Peyer's patch (tissue), 4 donors: ENCODE measurements at regions not wholly inside any gene's neighbourhood (a gene's known extent, or its start where the extent isn't known, plus 50 kb on each side); places are given as distances from the start of the nearest gene placed in this dataset.
A peak's percentile ranks its signal among the peaks of the same experiment; 100 is the strongest.
"Not testable (repeated sequence)": the region's sequence is repeated elsewhere in the genome, so short reads cannot be mapped to it uniquely, and the experiment has no call there.

ENCODE experiments used
- DNase-seq, 3 donors: peaks; one replicate each; pipeline ENCODE4 v3.0.0-alpha.2; 2017 to 2019
- H3K27ac ChIP-seq, 4 donors: fragments of 200-600 bp; sonication (generic); one replicate each; pipeline ENCODE4 v1.5.1; 2016 to 2019
- H3K27me3 ChIP-seq, 2 donors: fragments of 200-600 bp; sonication (generic); one replicate each; pipeline ENCODE4 v1.5.1; 2019
- H3K36me3 ChIP-seq, 3 donors: fragments of 200-600 bp; sonication (generic); one replicate each; pipeline ENCODE4 v1.5.1; 2016 to 2019
- H3K4me1 ChIP-seq, 4 donors: fragments of 200-600 bp; sonication (generic); one replicate each; pipeline ENCODE4 v1.5.1; 2016 to 2019
- H3K4me3 ChIP-seq, 4 donors: fragments of 200-600 bp; sonication (generic); 1 replicate in 3 of 4; 2 replicates in 1 of 4; pipeline ENCODE4 v1.5.1; 2016 to 2019; ENCODE audit warnings: mild to moderate bottlenecking in 1 of 4
- H3K9me3 ChIP-seq, 4 donors: fragments of 200-600 bp; sonication (generic); one replicate each; pipeline ENCODE4 v1.5.1; 2016 to 2019; ENCODE audit warnings: mild to moderate bottlenecking in 1 of 4
- CTCF ChIP-seq, 6 experiments: fragments of 450-650 bp in 4 of 6; fragments of 200-600 bp in 2 of 6; sonication (generic) in 1 of 6; IDR thresholded peaks; one replicate each; pipeline ENCODE4 v1.5.1; 2017 to 2019; ENCODE audit warnings: antibody characterized with exemption in 6 of 6, mild to moderate bottlenecking in 3 of 6, moderate library complexity in 1 of 6
- POLR2A ChIP-seq, 2 donors: fragments of 450-650 bp; IDR thresholded peaks; one replicate each; pipeline ENCODE4 v1.5.1; 2017; ENCODE audit warnings: antibody characterized with exemption in 2 of 2, mild to moderate bottlenecking in 2 of 2, moderate library complexity in 2 of 2

- TF ChIP-seq CTCF (IDR thresholded peaks at IDR 0.05) (no peak), POLR2A (IDR thresholded peaks at IDR 0.05) (no peak)
- no peaks in the 10 kb centered on the region for H3K27me3 ChIP-seq
- no peaks in the 10 kb centered on the region for H3K9me3 ChIP-seq
- DNase-seq: no peak
- peaks cover 0 to 4% (median 2%) of the 10 kb centered on the region in 4 donors for H3K4me1 ChIP-seq
- H3K36me3 ChIP-seq: no peaks in the 10 kb centered on the region
- no peak overlapping the region for H3K4me3 ChIP-seq
- peak overlapping the region in 1 of 4 donors; percentile 3 for H3K27ac ChIP-seq
Measured at GRCh38 chr12:4141348-4142270, 132.0 kb upstream of the CCND2 start.

- no peak overlapping the region for H3K27ac ChIP-seq
- no peak for TF ChIP-seq CTCF (IDR thresholded peaks at IDR 0.05)
- no peak for TF ChIP-seq POLR2A (IDR thresholded peaks at IDR 0.05)
- no peaks in the 10 kb centered on the region for H3K9me3 ChIP-seq
- H3K4me3 ChIP-seq: no peak overlapping the region
- no peak for DNase-seq
- no peaks in the 10 kb centered on the region for H3K27me3 ChIP-seq
- no peaks in the 10 kb centered on the region for H3K36me3 ChIP-seq
- peaks cover 0 to 4% (median 2%) of the 10 kb centered on the region in 4 donors for H3K4me1 ChIP-seq
Measured at GRCh38 chr12:4140581-4141301, 132.8 kb upstream of the CCND2 start.

GRCh38 chr12:4139191-4139590 is 134.4 kb upstream of the CCND2 start:
- H3K27ac ChIP-seq: no peak overlapping the region
- DNase-seq: no peak
- no peaks in the 10 kb centered on the region for H3K27me3 ChIP-seq
- H3K4me1 ChIP-seq: peaks cover 0 to 4% (median 2%) of the 10 kb centered on the region in 4 donors
- no peaks in the 10 kb centered on the region for H3K36me3 ChIP-seq
- H3K9me3 ChIP-seq: no peaks in the 10 kb centered on the region
- TF ChIP-seq CTCF (IDR thresholded peaks at IDR 0.05) (no peak), POLR2A (IDR thresholded peaks at IDR 0.05) (no peak)
- H3K4me3 ChIP-seq: no peak overlapping the region

GRCh38 chr12:4138532-4138931 is 135.0 kb upstream of the CCND2 start:
- H3K27ac ChIP-seq, H3K9me3 ChIP-seq, H3K27me3 ChIP-seq, H3K4me3 ChIP-seq, DNase-seq, H3K36me3 ChIP-seq, H3K4me1 ChIP-seq: not testable (repeated sequence)

GRCh38 chr12:4138051-4138450 is 135.5 kb upstream of the CCND2 start:
- H3K4me3 ChIP-seq: no peak overlapping the region
- no peaks in the 10 kb centered on the region for H3K36me3 ChIP-seq
- DNase-seq: no peak
- TF ChIP-seq POLR2A (IDR thresholded peaks at IDR 0.05): no peak
- TF ChIP-seq CTCF (IDR thresholded peaks at IDR 0.05): no peak
- H3K4me1 ChIP-seq: peaks cover 0 to 4% (median 2%) of the 10 kb centered on the region in 4 donors
- H3K27ac ChIP-seq: no peak overlapping the region
- no peaks in the 10 kb centered on the region for H3K9me3 ChIP-seq
- H3K27me3 ChIP-seq: no peaks in the 10 kb centered on the region

GRCh38 chr12:4137441-4137840 is 136.1 kb upstream of the CCND2 start:
- Histone ChIP-seq H3K27me3 (no peaks in the 10 kb centered on the region), H3K4me3 (no peak overlapping the region), H3K27ac (no peak overlapping the region), H3K36me3 (no peaks in the 10 kb centered on the region), H3K9me3 (no peaks in the 10 kb centered on the region), H3K4me1 (peaks cover 0 to 4% (median 1%) of the 10 kb centered on the region in 4 donors)
- no peak for TF ChIP-seq CTCF (IDR thresholded peaks at IDR 0.05)
- no peak for TF ChIP-seq POLR2A (IDR thresholded peaks at IDR 0.05)
- no peak for DNase-seq
